Liver (tissue), 8 donors: ENCODE measurements at regions not wholly inside any gene's neighbourhood (a gene's known extent, or its start where the extent isn't known, plus 50 kb on each side); places are given as distances from the start of the nearest gene placed in this dataset.

Source experiments
- DNase-seq: peaks from one replicate; pipeline ENCODE4 v3.0.0-alpha.2; 2017; ENCODE audit warnings: low spot score
- H3K27ac ChIP-seq, 2 donors: one replicate each; pipeline ENCODE4 v1.7.0; 2013; ENCODE audit warnings: inconsistent platforms in 2 of 2, low read length in 2 of 2, control low read depth in 1 of 2, low read depth in 1 of 2, mild to moderate bottlenecking in 1 of 2
- H3K27me3 ChIP-seq, 4 donors: one replicate each; pipeline versions ENCODE4 v1.6.1 to v1.7.0; 2013; ENCODE audit warnings: low read length in 3 of 4, inconsistent platforms in 1 of 4, mild to moderate bottlenecking in 1 of 4, moderate library complexity in 1 of 4; ENCODE audit not compliant: control insufficient read depth in 4 of 4, insufficient read depth in 4 of 4
- H3K36me3 ChIP-seq, 4 donors: one replicate each; pipeline versions ENCODE4 v1.6.1 to v1.7.0; 2013; ENCODE audit warnings: low read length in 3 of 4, mild to moderate bottlenecking in 3 of 4, low read depth in 1 of 4, moderate library complexity in 1 of 4; ENCODE audit not compliant: control insufficient read depth in 4 of 4, insufficient read depth in 3 of 4
- H3K4me1 ChIP-seq, 4 donors: one replicate each; pipeline versions ENCODE4 v1.6.1 to v1.7.0; 2013; ENCODE audit warnings: low read length in 3 of 4, mild to moderate bottlenecking in 3 of 4, moderate library complexity in 1 of 4; ENCODE audit not compliant: control insufficient read depth in 4 of 4, insufficient read depth in 4 of 4
- H3K4me3 ChIP-seq, 3 donors: one replicate each; pipeline versions ENCODE4 v1.6.1 to v1.7.0; 2013; ENCODE audit warnings: low read length in 3 of 3, control low read depth in 1 of 3, low read depth in 1 of 3, mild to moderate bottlenecking in 1 of 3
- H3K9ac ChIP-seq, 2 donors: one replicate each; pipeline ENCODE4 v1.7.0; 2013; ENCODE audit warnings: low read length in 2 of 2, mild to moderate bottlenecking in 2 of 2, moderate library complexity in 2 of 2, control low read depth in 1 of 2, low read depth in 1 of 2
- H3K9me3 ChIP-seq, 4 donors: one replicate each; pipeline versions ENCODE4 v1.6.1 to v1.7.0; 2013; ENCODE audit warnings: low read length in 3 of 4; ENCODE audit not compliant: control insufficient read depth in 4 of 4
- CTCF ChIP-seq: fragments of 150-350 bp; IDR thresholded peaks from 2 replicates; pipeline ENCODE4 v1.5.1; 2017; ENCODE audit warnings: improper control_type of control experiment, low read depth, low read length; ENCODE audit not compliant: missing input control
- FOXA1 ChIP-seq: IDR thresholded peaks from 2 replicates; pipeline ENCODE4 v1.6.1; 2016; ENCODE audit warnings: antibody characterized with exemption
- FOXA2 ChIP-seq: IDR thresholded peaks from 2 replicates; pipeline ENCODE4 v1.6.1; 2016; ENCODE audit warnings: antibody characterized with exemption
- GABPA ChIP-seq, 2 donors: IDR thresholded peaks in 1 of 2; conservative IDR thresholded peaks in 1 of 2; 2 replicates each; pipeline ENCODE4 v1.6.1; 2016; ENCODE audit warnings: antibody characterized with exemption in 2 of 2, mild to moderate bottlenecking in 1 of 2, moderate library complexity in 1 of 2
- HNF4A ChIP-seq, 2 donors: conservative IDR thresholded peaks; 2 replicates each; pipeline ENCODE4 v1.6.1; 2016; ENCODE audit warnings: antibody characterized with exemption in 2 of 2, mild to moderate bottlenecking in 2 of 2
- HNF4G ChIP-seq: IDR thresholded peaks from 2 replicates; pipeline ENCODE4 v1.6.1; 2016; ENCODE audit warnings: antibody characterized with exemption
- JUND ChIP-seq, 2 donors: IDR thresholded peaks; 2 replicates each; pipeline ENCODE4 v1.6.1; 2016; ENCODE audit warnings: antibody characterized with exemption in 2 of 2
- NR2F2 ChIP-seq: IDR thresholded peaks from 2 replicates; pipeline ENCODE4 v1.6.1; 2016; ENCODE audit warnings: antibody characterized with exemption
- RAD21 ChIP-seq, 2 donors: IDR thresholded peaks; 2 replicates each; pipeline ENCODE4 v1.6.1; 2016; ENCODE audit warnings: antibody characterized with exemption in 2 of 2, mild to moderate bottlenecking in 2 of 2
- REST ChIP-seq: IDR thresholded peaks from 2 replicates; pipeline ENCODE4 v1.6.1; 2016; ENCODE audit warnings: antibody characterized with exemption, mild to moderate bottlenecking
- RXRA ChIP-seq, 2 donors: IDR thresholded peaks; 2 replicates each; pipeline ENCODE4 v1.6.1; 2017 to 2018; ENCODE audit warnings: antibody characterized with exemption in 2 of 2, mild to moderate bottlenecking in 1 of 2
- SP1 ChIP-seq: IDR thresholded peaks from 2 replicates; pipeline ENCODE4 v1.6.1; 2018; ENCODE audit warnings: antibody characterized with exemption, mild to moderate bottlenecking
- YY1 ChIP-seq: IDR thresholded peaks from 2 replicates; pipeline ENCODE4 v1.6.1; 2016; ENCODE audit warnings: antibody characterized with exemption, mild to moderate bottlenecking
- ZBTB33 ChIP-seq: IDR thresholded peaks from 2 replicates; pipeline ENCODE4 v1.6.1; 2016; ENCODE audit warnings: antibody characterized with exemption
- WGBS: extraction: QIAGEN DNeasy Blood & Tissue Kit; methylation state at CpG from one replicate; pipeline ENCODE4 v1.1.7; 2013; 5-methylcytosine and 5-hydroxymethylcytosine counted together
- donor health status: healthy.
- donor health status: healthy.
- donor health status: healthy.
- donor health status: healthy.
- donor health status: healthy.

- Histone ChIP-seq H3K4me3 (no peak overlapping the region), H3K9me3 (peaks cover 0 to 10% (median 5%) of the 10 kb centered on the region in 4 donors), H3K27me3 (no peaks in the 10 kb centered on the region), H3K27ac (no peak overlapping the region), H3K4me1 (no peaks in the 10 kb centered on the region), H3K9ac (no peak overlapping the region), H3K36me3 (no peaks in the 10 kb centered on the region)
- no peak for DNase-seq
- 58% methylated on average over 2 of the region's 2 CpGs for WGBS
- TF ChIP-seq REST (no peak), CTCF (peak; percentile 34), RAD21 (IDR thresholded peaks at IDR 0.05) (peak; percentile 29 to 67), RXRA (IDR thresholded peaks at IDR 0.05) (no peak)
These were observed 142.5 kb downstream of the CXXC4 start for GRCh38 chr4:104352211-104352610.

- no peak overlapping the region for H3K9ac ChIP-seq
- no peak overlapping the region for H3K27ac ChIP-seq
- WGBS = 80% methylated on average over 3 of the region's 3 CpGs
- H3K4me1 ChIP-seq = no peaks in the 10 kb centered on the region
- no peak for DNase-seq
- H3K4me3 ChIP-seq = no peak overlapping the region
- H3K36me3 ChIP-seq = no peaks in the 10 kb centered on the region
- TF ChIP-seq ZBTB33 = no peak
- peaks cover 0 to 10% (median 5%) of the 10 kb centered on the region in 4 donors for H3K9me3 ChIP-seq
- H3K27me3 ChIP-seq = no peaks in the 10 kb centered on the region
These were observed 143.0 kb downstream of the CXXC4 start for GRCh38 chr4:104351706-104352105.

GRCh38 chr4:104345598-104346242, 149.0 kb downstream of the CXXC4 start:
- Histone ChIP-seq H3K27me3 (no peaks in the 10 kb centered on the region), H3K36me3 (no peaks in the 10 kb centered on the region), H3K9ac (no peak overlapping the region), H3K27ac (no peak overlapping the region), H3K4me1 (no peaks in the 10 kb centered on the region), H3K4me3 (no peak overlapping the region), H3K9me3 (peaks cover 0 to 11% (median 6%) of the 10 kb centered on the region in 4 donors)
- 92% methylated on average over 4 of the region's 4 CpGs for WGBS
- no peak for DNase-seq
- TF ChIP-seq FOXA2 (no peak), YY1 (no peak), RAD21 (IDR thresholded peaks at IDR 0.05) (no peak), GABPA (IDR thresholded peaks at IDR 0.05 in 1 of 2, conservative IDR thresholded peaks at IDR 0.05 in 1 of 2) (no peak), NR2F2 (no peak), JUND (IDR thresholded peaks at IDR 0.05) (no peak), HNF4G (no peak), REST (no peak), SP1 (no peak), CTCF (no peak), FOXA1 (no peak), HNF4A (conservative IDR thresholded peaks at IDR 0.05) (no peak)
